NCI-H1436 treated with DMSO at 0.1 percent for 48 hours (cell line): ENCODE measurements at regions not wholly inside any gene's neighbourhood (a gene's known extent, or its start where the extent isn't known, plus 50 kb on each side); places are given as distances from the start of the nearest gene placed in this dataset.

Experiments used
- DNase-seq: peaks from one replicate; lab custom pipeline; 2025; lab: John Stamatoyannopoulos, UW

DNA sequence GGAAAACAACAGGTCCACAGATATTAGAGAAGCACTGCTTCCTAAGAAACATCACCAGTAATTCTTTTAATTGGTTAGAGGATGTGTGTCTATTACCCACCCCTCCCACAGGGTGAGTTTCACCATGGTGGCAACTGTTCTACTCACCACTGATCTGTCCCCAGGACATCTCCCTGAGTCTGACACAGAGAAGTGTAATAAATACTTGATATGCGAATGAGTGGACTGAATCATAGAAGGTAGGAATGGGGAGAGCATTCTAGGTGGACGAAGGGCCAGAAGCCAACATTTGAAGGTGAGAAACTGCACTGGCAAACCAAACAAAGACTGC is 452.7 kb upstream of the PROK2 start:
- no peak for DNase-seq

DNA sequence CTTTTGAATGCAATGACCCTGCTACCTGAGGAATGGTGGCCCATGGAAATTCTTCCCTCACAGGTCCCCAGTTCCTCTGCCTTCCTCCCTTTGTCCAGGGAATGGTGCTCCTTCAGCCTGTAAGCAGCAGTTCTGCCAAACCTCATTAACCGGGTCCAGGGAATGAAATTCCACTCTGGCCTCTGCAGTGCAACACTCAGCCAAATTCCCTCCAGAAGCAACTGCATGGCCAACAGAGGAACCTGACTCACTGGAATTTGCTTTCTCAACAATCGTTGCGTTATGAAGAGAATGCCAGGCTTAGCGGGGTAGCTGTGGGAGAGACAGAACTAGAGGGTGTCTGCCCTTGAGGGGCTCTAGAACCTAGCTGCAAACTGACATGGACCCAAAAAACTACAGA is 449.4 kb upstream of the PROK2 start:
- DNase-seq = no peak

DNA sequence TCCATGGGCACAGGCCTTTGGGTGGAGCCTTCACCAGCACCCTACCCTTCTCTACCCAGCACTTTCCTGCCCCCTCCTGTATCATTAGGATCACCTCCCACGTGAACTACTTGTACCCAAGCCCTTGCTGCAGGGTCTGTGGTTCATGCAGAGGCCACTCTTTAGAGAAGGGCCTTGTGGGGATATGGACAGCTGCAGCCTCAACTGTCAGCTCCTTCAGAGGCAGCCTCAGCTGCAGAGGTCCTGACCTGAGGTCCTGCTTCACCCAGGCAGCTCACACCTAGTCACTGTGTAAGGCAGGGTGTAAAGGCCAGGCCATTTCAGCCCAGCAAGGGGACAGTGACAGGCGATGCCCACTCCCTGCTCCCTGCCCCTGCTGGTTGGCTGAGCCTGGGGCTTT is 448.6 kb upstream of the PROK2 start:
- no peak for DNase-seq

DNA sequence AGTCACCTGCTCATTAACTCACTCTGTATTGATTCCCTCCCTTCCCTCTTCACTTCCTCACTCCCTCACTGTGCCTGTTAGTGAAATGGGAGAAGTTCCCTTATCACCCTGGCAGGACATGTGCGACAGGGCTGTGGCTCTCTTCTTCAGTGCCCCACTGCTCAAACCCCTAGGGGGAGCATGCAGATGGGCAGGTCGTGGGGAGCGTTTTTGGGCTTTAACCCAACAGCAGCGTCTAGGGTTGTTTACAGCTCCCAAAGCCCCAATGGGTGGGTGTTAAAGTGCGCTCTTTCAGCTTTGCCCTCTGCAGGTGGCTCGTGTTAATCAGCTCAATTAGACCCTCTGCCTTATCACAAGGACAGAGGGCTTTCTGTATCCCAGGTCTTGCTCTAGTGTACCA is 447.8 kb upstream of the PROK2 start:
- DNase-seq = no peak

DNA sequence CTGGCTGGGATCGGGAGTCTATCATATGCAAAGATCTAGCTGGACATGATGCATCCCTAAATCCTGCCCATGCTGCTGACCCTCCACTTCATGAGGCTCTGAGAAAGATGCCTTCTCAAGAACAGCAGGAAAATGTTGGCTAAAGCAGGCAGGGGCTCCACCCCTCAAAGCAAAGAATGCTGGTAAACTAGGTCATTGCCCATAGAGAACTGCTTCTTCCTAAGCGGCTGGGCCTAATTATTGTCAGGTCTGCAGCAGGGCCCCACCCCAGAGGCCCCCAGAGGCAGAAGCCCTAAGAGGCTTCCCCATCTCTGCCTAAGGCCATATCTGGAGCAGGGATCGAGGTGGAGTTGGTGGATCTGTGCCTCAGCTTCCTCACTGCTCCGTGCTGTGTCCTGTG is 447.4 kb upstream of the PROK2 start:
- DNase-seq = no peak

DNA sequence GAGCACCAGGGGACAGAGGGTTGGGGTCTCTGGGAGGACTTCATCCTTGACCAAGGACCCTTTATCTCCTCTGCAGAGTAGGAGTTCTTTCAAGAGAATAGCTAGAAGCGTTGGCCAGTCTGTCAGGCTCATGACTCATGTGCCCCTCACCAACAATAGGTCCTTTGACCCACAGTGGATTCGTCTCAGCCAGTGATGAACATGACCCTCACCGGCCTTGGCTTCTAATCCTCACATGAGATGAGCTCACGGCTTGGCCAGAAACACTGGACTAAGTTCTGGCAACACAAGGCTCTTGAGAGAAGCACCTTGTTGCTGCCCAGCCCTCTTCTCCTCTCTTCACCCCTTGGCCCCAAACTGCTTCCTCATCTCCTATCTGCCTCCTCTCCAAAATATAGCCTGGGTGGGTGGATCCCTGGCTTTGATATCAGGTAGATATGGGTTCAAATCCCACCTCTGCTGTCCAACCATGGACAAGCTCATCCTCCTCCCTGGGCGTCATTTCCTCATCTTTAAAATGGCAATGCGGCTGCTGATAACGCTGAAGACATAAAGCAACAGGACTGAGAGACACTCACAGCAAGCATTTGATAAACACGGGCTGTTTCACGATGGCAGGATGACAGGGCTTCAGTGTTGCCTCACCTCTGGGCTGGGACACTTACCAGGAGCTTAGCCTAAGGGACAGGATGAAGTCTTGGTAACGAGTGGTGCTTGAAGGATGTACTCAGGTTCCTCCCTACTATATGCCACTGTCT is 446.7 kb upstream of the PROK2 start:
- no peak for DNase-seq

DNA sequence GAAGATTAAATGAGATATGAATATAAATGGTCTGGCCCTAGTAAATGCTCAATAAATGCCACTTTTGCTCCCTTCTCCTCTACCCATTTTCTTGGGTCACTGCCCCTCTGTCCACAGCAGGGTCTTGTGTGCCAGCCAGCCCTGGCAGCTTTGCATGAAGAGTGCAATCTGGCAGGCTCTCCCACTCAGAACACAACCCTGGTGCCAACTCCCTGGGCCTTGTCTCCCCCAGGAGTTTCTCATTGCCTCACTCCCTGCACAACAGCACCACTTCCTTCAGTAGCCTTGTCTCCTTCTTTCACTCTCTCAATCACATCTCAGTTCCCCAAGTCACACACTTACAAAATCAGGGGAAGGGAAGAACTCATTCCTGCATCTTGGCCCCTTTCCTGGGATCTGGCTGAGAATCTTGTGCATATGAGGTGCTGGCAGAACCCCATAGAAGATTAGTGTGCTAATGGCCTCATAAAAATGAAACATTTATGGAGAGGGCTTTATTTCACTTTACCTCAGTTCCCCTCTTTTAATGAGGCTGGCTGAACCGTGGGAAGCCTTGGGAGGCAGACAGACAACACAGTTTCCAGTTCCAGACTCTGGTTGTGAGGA is 445.9 kb upstream of the PROK2 start:
- no peak for DNase-seq

DNA sequence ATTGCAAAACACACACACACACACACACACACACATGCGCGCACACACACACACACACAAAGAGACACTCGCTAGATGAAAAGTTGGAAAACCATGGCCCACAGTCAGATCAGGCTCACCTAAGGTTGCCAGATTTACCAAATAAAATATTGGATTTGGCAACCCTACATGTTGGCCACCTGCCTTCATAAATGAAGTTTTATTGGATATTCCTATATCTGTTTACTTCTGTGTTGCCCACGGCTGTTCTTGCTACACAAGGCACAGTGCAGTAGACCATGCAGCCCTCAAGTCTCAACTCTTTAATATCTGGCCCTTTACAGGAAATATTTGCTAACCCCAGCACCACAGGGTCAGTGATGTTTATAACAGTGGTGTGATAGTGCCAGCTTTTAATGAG is 445.0 kb upstream of the PROK2 start:
- no peak for DNase-seq

DNA sequence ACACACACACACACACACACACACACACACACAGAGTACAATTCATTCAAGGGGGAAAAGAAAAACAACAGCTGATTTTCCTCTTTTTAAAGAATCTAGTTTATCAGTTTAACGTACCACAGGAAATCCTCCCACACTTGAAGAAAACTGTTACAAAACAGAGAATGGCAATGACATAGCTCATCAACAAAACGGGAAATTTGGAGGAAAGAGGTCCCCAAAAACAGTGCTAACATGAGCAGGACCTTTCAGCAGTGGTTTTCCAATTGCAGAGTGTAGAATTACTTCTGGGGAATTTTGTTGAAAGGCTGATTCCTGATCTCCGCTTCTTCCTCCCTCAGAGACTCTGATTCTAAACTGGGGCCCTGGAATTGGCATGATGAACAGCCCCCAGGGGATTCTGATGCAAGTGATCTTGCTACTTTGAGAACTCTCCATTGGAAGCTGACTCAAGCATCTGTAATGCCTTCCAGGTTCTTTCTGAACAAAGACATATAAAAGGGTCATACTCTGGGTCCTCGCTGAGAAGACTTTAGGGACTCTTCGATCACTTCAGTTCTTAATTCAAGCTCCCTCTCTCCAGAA is 442.6 kb upstream of the PROK2 start:
- DNase-seq = no peak

DNA sequence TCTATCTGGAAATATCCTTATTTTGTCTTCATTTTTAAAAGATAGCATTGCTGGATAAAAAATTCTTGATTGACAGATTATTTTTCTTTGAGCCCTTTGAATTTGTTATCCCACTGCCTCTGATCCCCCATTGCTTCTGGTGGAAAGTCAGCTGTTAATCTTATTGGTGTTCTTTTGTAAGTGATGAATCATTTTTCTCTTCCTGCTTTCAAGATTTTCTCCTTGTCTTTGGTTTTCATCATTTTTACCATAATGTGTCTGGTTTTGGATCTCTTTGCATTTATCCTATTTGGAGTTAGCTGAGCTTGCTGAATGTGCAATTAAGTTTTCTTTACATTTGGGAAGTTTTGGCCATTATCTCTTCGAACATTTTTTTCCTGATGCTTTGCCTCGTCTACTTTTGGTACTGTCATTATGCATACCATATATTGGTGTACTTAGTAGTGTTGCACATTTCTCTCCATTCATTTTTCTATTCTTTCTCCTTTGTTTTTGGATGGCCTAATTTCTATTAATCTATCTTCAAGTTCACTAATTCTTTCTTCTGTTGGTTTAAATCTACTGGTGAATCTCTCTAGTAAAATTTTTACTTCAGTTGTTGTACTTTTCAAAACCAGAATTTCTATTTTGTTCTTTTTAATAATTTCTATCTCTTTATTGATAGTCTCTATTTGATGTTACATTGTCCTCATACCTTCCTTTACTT is 440.0 kb upstream of the PROK2 start:
- no peak for DNase-seq

DNA sequence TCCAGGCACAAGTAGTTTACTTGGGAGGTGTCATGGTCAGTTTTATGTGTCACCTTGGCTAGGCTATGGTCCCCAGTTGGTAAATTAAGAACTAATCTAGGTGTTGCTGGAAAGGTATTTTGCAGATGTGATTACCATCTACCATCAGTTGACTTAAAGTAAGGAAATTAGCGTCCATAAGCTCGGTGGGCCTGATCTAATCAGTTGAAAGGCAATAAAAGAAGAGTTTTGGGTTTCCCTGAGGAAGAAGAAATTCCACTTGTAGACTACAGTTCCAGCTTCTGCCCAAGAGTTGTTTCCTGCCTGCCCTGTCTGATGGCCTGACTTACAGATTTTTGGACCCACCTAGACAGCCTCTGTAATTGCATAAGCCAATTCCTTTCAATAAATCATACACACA is 438.7 kb upstream of the PROK2 start:
- no peak for DNase-seq

DNA sequence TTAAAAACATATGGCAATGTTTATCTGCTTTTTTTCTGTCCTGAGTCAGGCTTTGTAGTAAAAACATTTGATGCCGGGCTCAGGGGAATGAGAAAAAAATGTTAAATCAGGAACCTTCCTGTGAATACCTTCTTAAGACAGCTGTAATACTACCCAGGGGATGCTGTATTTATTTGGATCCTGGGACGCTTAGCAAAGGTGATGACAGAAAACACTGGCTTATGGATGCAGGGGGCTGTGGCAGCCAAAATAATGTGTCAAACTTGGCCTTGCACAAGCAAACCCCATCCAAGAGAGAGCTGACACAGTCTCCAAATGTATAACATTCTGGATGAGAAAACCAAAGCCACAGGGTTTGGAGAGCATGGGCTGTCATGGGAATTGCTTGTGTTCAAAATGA is 438.2 kb upstream of the PROK2 start:
- no peak for DNase-seq

DNA sequence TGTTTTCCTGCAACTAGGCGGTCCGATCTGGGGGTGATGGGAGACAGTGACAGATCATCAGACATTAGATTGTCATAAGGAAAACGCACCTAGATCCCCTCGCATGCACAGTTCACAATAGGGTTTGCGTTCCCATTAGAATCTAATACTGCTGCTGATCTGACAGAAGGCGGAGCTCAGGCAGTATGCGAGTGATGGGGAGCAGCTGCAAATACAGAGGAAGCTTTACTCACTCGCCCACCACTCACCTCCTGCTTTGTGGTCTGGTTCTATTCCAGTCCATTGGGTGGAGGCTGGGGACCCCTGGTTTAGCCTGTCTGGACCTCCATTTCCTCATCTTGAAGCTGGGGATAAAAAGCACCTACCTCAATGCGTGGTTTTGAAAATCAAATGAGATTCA is 437.5 kb upstream of the PROK2 start:
- no peak for DNase-seq

DNA sequence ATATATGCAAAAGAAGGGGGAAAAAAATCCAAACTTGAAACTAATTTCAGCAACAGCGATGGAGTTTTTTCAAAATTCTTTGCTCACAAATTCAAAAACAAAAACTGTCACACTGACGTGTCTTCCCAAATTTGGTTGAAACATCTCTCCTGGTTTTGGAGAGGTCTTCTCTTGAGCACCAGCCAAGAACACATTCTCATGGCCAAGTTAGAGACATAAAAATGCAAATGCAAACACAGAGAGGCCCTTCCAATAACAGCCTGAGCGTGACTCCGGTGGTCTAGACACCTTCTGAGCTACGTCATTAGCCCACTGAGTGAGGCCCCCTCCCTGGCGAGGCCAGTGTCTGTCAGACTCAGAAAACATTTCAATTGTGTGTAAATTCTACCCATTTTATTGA is 436.0 kb upstream of the PROK2 start:
- DNase-seq = no peak

DNA sequence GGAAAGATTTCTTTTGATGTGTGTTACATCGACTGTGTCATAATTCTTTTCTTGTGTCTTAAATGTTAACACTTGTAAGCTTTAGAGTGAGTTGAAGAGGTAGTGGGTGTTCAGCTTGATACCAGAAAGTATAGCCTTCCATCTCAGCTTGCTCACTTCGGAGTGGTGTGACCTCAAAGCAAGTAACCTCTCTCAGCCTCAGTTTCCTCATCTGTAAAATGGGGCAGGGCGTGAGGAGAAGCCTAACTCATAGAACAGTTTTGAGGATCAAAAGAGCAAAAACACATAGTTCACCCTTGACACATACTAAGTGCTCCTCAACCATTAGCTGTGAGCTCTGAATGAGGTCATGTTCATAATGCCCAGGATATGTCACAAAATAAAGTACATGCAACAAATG is 434.8 kb upstream of the PROK2 start:
- DNase-seq = no peak

DNA sequence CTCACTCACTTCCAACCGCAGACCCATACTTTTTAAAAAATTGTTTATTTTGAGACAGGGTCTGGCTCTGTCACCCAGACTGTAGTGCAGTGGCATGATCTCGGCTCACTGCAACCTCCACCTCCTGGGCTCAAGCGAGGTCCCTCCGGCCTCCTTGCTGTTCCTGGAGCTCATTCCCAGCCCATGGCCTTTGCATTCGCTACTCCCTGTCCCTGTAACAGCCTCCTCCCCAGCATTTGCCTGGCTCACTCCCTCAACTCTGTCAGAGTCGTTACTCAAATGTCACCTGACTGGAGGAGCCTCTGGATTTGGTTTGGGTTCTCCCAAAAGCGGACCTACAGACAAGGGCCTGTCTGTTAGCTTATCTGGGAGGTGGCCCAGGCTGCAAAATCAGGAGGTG is 432.6 kb upstream of the PROK2 start:
- DNase-seq = no peak

DNA sequence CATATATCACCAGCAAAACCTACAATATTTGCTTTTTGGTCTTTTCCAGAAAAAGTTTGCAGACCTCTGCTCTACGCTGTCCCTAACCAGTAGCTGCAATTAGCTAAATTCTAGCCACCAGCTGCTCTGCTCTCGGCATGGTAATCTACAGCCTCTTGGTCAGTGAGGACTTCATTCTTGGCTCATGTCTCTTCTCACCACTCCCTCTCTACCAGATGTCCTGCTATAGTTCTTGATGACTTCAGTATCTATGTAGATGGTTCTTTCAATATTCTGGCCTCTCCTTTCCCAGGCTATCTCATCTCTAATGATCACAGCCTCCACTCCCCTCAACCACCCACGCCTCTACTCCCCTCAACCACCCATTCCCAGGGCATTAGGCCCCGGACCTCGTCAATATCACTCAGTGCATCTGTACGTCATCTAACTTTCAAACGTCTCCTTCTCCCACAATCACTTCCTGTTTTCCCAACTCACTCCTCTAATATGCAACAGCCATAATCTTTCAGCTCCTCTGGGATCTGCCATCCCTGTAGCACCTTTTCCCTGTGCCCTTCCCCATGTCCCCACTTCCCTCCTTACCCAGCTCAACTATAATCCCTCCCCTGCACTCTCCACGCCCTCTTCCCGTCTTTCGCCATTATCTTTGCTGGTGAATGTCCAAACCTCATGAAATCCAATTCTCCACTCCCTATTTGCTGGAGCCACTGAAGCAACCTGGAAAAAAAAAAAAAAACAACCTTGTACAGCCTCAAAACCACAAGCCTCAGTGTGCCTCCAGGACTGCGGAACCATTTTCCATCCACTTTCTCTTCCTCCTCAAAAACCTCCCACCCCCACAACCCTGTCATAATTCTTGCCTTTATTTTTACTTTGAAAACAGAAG is 429.4 kb upstream of the PROK2 start:
- no peak for DNase-seq

DNA sequence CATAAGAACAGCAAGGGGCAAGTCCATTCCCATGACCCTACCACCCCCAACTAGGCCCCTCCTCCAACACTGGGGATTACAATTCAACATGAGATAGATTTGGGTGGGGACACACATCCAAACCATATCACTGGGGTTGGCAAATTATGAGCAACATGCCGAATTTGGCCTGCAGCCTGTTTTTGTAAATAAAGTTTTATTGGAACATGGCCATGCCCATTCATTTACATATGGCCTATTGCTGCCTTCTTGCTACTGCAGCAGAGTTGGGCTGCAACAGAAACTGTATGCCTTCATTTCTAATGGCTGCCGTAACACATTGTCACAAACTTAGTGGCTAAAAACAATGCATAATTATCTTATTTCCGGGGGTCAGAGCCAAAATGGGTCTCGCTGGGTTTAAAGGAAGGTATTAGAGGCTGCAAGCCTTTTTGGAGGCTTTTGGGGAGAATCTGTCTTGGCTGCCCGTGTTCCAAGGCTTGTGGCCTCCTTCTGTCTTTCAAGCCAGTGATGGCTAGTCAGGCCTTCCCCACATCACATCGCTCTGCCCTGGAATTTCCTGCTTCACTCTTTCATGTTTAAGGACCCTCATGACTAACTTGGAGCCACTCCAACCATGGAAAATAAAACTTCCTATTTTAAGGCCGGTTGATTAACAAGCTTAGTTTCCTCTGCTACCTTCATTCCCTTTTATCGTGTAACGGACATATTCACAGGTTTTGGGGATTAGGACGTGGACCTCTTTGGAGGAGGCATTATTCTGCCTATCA is 428.5 kb upstream of the PROK2 start:
- no peak for DNase-seq

DNA sequence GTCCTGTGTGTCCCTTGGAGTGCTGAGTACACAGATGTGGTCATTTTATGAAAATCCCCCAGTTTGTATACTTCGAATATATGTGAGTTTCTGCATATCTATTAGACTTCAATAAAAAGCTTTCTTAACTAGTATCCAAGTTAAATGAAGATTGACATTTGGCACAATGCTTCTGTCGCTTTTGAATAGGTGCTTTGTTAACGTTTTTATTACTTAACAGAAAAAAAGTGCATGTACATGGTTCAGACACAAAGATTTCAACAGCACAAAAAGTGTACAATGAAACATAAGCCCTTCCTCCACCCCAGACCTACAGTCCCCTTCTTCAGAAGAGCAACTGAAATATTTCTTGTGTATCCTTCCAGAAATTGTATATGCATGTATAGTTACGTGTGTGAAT is 427.4 kb upstream of the PROK2 start:
- DNase-seq = no peak

DNA sequence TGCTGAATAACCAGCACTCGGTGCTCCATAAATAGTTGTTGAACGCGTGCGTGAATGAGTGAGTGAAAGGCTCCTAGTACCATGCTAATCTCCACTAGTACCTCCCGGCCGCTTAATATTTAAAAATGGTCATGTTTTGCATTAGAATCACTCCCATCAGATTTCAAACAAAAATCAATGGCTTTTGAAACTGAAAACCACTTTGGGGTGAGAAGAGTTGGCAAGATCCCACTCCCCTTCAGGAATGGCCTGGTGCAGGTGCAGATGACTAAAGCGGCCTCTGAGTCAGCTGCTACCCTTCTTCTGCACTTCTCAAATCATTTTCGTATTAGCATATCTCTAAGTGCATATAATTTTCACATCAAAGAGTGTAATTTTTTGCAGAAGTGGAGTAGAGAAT is 425.3 kb upstream of the PROK2 start:
- no peak for DNase-seq

DNA sequence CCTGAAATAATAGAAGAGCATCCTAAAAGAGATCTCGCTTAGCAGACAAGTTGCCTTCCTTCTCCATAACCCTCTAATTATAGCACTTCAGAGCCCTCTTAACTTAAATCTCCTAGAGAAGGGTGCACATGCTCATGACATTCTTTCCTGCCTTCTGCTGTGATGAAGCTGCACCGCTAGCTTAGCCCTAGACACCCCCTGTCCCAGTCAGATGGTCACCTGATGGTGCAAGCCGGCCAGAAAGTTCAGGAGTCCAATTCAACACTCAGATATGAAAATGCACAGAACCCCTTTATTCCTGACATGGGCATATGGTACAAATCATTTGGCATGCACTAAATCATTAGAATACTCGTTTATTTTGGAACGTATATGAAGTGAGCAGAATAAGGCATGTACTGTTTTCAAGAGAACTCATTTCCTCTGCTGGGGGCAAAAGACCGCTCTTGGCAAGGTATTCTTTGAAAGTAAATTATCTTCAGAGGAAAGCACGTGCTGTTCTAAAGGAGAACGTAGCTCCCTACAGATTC is 420.4 kb upstream of the PROK2 start:
- no peak for DNase-seq
